SU-DHL-6 (cell line): ENCODE measurements at regions not wholly inside any gene's neighbourhood (a gene's known extent, or its start where the extent isn't known, plus 50 kb on each side); places are given as distances from the start of the nearest gene placed in this dataset.

ENCODE experiments used
- H2AFZ ChIP-seq: fragments of 200-600 bp; sonication (generic); 2 replicates; pipeline ENCODE4 v1.6.1; 2014; ENCODE audit warnings: low read depth, mild to moderate bottlenecking, moderate library complexity, mixed read lengths, antibody characterized with exemption, low read length; ENCODE audit not compliant: severe bottlenecking
- H3F3A ChIP-seq: fragments of 200-600 bp; shearing (Covaris generic); 2 replicates; pipeline ENCODE4 v1.6.0; 2016; ENCODE audit warnings: antibody characterized with exemption, mild to moderate bottlenecking; ENCODE audit not compliant: insufficient read depth
- H3K27ac ChIP-seq: fragments of 200-600 bp; sonication (generic); 2 replicates; pipeline ENCODE4 v1.5.1; 2016; ENCODE audit warnings: low read depth, mild to moderate bottlenecking, low read length, moderate library complexity, mixed read lengths
- H3K27me3 ChIP-seq: fragments of 200-600 bp; sonication (generic), shearing (Covaris generic); 2 replicates; pipeline ENCODE4 v1.6.0; 2014; ENCODE audit warnings: mild to moderate bottlenecking, low read length
- H3K36me3 ChIP-seq: fragments of 200-600 bp; sonication (generic); 2 replicates; pipeline ENCODE4 v1.6.1; 2014; ENCODE audit warnings: mild to moderate bottlenecking, low read length, mixed read lengths
- H3K4me2 ChIP-seq: fragments of 300-600, 200-600 bp; shearing (Covaris generic), sonication (generic); 2 replicates; pipeline ENCODE4 v1.6.0; 2014; ENCODE audit warnings: low read length, low read depth, mild to moderate bottlenecking; ENCODE audit not compliant: poor library complexity, severe bottlenecking
- H3K4me3 ChIP-seq: fragments of 200-600 bp; sonication (generic); 2 replicates; pipeline ENCODE4 v1.5.1; 2014; ENCODE audit warnings: antibody characterized with exemption, low read length, mild to moderate bottlenecking, mixed read lengths; ENCODE audit not compliant: insufficient read depth, poor library complexity, severe bottlenecking
- H3K79me2 ChIP-seq: fragments of 200-600 bp; sonication (generic); 2 replicates; pipeline ENCODE4 v1.6.1; 2014; ENCODE audit warnings: mild to moderate bottlenecking, low read length, moderate library complexity; ENCODE audit not compliant: insufficient read depth
- H3K9ac ChIP-seq: fragments of 200-600 bp; sonication (generic); 2 replicates; pipeline ENCODE4 v1.7.0; 2014; ENCODE audit warnings: mild to moderate bottlenecking, low read length
- H3K9me2 ChIP-seq: fragments of 200-600 bp; sonication (generic); replicated peaks from 2 replicates; pipeline ENCODE4 v1.6.1; 2014; ENCODE audit warnings: low read length; ENCODE audit not compliant: insufficient read depth
- H3K9me3 ChIP-seq: fragments of 200-600 bp; sonication (generic); 2 replicates; pipeline ENCODE4 v1.6.1; 2014; ENCODE audit warnings: low read length, mixed read lengths; ENCODE audit not compliant: insufficient read depth
- H4K20me1 ChIP-seq: fragments of 200-600 bp; sonication (generic); 2 replicates; pipeline ENCODE4 v1.6.1; 2014; ENCODE audit warnings: low read depth, mild to moderate bottlenecking, antibody characterized with exemption, low read length, moderate library complexity, mixed read lengths
- CTCF ChIP-seq: fragments of 200-600 bp; sonication (generic); IDR thresholded peaks from one replicate; pipeline ENCODE4 v1.5.1; 2017; ENCODE audit warnings: antibody characterized with exemption, mild to moderate bottlenecking, low read length, moderate library complexity; ENCODE audit not compliant: insufficient read depth, poor library complexity, severe bottlenecking
- EZH2phosphoT487 ChIP-seq: fragments of 200-600 bp; sonication (generic), shearing (Covaris generic); conservative IDR thresholded peaks from 2 replicates; pipeline ENCODE4 v1.6.1; 2018; ENCODE audit warnings: mild to moderate bottlenecking, antibody characterized with exemption, low read length, moderate library complexity, mixed read lengths

DNA sequence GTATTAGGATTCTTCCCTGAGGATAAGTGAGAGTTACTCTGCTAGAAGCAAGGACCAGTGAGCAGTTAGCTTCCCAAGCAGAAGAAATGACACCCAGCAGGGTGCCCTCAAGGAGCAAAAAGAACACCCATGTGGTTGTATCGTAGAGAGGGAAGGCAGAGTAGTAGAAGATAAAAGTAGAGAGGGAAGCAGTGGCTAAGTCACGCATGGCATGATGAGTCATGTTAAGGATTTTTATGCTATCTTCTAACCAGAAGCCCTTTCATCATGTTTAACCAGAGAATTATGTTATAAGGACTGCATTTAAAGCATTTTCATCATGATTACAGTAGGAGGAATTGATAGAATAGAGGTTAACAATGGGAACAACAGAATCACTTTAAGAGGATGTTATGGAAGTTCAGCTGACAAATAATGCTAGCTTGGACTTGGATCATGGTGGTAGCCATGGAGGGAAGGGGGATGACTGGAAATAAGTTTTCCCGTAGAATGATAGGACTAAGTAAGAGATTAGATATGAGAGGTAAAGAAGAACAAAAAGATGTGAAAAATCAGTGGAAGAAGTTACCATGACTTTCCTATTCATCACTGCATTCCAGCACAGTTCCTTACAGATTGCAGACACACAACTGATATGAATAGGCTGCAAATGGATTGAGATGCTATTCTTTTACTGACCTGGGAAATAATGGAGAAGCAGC, 383.5 kb upstream of the INTU start:
- H3K4me2 ChIP-seq = no peak overlapping the region
- no peak overlapping the region for H3K9ac ChIP-seq
- H3K4me3 ChIP-seq = no peak overlapping the region
- H2AFZ ChIP-seq = no peak overlapping the region
- H3K27me3 ChIP-seq = no peaks in the 10 kb centered on the region
- H3K36me3 ChIP-seq = no peaks in the 10 kb centered on the region
- no peaks in the 10 kb centered on the region for H3F3A ChIP-seq
- H3K9me2 ChIP-seq = no peaks in the 10 kb centered on the region
- no peaks in the 10 kb centered on the region for H3K79me2 ChIP-seq
- H3K27ac ChIP-seq = no peak overlapping the region
- TF ChIP-seq EZH2phosphoT487 (no peak), CTCF (no peak)
- no peaks in the 10 kb centered on the region for H4K20me1 ChIP-seq
- H3K9me3 ChIP-seq = no peaks in the 10 kb centered on the region

GRCh38 chr4:127249767-127250108, 383.0 kb upstream of the INTU start:
- Histone ChIP-seq H3K27ac (no peak overlapping the region), H3K9me3 (no peaks in the 10 kb centered on the region), H3K9ac (no peak overlapping the region), H3K27me3 (no peaks in the 10 kb centered on the region), H3K36me3 (no peaks in the 10 kb centered on the region), H3K4me3 (no peak overlapping the region), H4K20me1 (no peaks in the 10 kb centered on the region), H3K9me2 (no peaks in the 10 kb centered on the region), H3K4me2 (no peak overlapping the region), H3F3A (no peaks in the 10 kb centered on the region), H3K79me2 (no peaks in the 10 kb centered on the region), H2AFZ (no peak overlapping the region)
- no peak for TF ChIP-seq CTCF
- no peak for TF ChIP-seq EZH2phosphoT487

GRCh38 chr4:127250577-127250976, 382.2 kb upstream of the INTU start:
- no peak for TF ChIP-seq CTCF
- no peak for TF ChIP-seq EZH2phosphoT487

More at GRCh38 chr4:127250577-127250976, 382.2 kb upstream of the INTU start:
- Histone ChIP-seq H3K9me2 (no peaks in the 10 kb centered on the region), H3K79me2 (no peaks in the 10 kb centered on the region), H3K36me3 (no peaks in the 10 kb centered on the region), H3K27me3 (no peaks in the 10 kb centered on the region), H3K9me3 (no peaks in the 10 kb centered on the region), H3F3A (no peaks in the 10 kb centered on the region), H3K9ac (no peak overlapping the region), H3K4me2 (peak overlapping the region; percentile 38), H3K27ac (no peak overlapping the region), H2AFZ (no peak overlapping the region), H4K20me1 (no peaks in the 10 kb centered on the region), H3K4me3 (no peak overlapping the region)
